ENCODE measurements at regions not wholly inside any gene's neighbourhood (a gene's known extent, or its start where the extent isn't known, plus 50 kb on each side); places are given as distances from the start of the nearest gene placed in this dataset.
"Not testable (repeated sequence)": the region's sequence is repeated elsewhere in the genome, so short reads cannot be mapped to it uniquely, and the experiment has no call there.

DNA sequence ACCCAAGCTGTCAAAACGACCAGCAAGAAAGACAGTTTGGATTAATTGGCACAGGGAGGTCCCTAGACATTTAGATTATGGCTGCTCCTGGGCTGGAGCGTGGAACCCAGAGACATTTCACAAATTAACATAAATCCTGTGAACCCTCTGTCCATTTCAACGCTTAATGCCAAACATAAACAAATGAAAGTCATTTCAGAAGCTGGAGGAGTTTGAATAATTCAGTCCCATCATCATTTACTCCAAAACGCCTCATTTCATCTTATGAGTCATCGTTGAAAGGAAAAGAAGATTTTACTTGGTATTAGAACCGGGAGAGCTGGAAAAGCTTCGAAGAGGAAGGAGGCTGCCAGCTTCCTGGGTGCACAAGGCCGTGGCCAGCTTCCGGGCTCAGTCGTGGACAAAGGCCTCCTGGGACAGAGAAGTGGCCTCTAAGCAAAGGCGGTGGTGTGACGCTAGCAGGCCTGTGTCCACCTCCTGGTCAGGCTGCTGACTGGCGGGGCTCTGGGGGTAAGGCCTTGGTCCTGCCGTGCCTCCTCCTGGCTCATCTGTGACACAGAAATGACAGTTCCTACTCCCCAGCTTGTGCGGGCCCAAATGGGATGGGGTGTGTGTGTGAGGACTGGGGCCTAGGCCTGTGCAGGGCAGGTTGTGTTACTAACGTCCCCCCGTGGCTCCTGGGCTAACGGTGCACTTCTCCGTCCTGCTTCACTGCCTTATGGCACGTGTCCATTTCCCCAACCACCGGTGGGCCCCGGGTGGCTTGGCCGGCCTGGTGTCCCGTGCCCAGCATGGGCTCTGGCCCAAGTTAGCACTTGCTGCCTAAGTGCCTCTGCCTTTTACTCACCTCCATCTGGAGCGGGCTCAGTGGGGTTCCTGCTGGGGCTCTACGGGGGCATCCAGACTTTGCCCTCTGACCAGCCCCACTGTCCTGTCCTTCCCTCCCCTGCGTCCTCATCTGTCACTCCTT is 71.6 kb downstream of the RRM2 start:
- no peak overlapping the region for H3K4me3 Mint-ChIP-seq
- ChIA-PET CTCF (interaction anchor here (0.8 kb wide), 1 partner anchor 215 kb away, joined by 3 read pairs; no protein-coding TSS in a partner anchor), POLR2A (interaction anchor here (1.2 kb wide), 1 partner anchor 460 kb away, joined by 3 read pairs; no protein-coding TSS in a partner anchor)
- peaks cover 4% of the 10 kb centered on the region for H3K9me3 Mint-ChIP-seq
- H3K4me1 Mint-ChIP-seq = peaks cover 6% of the 10 kb centered on the region
- H3K27ac Mint-ChIP-seq = no peak overlapping the region
- peaks cover 30% of the 10 kb centered on the region for H3K36me3 Mint-ChIP-seq (ENCODE audit: low read depth)
- DNase-seq = no peak
- no peaks in the 10 kb centered on the region for H3K27me3 Mint-ChIP-seq

DNA sequence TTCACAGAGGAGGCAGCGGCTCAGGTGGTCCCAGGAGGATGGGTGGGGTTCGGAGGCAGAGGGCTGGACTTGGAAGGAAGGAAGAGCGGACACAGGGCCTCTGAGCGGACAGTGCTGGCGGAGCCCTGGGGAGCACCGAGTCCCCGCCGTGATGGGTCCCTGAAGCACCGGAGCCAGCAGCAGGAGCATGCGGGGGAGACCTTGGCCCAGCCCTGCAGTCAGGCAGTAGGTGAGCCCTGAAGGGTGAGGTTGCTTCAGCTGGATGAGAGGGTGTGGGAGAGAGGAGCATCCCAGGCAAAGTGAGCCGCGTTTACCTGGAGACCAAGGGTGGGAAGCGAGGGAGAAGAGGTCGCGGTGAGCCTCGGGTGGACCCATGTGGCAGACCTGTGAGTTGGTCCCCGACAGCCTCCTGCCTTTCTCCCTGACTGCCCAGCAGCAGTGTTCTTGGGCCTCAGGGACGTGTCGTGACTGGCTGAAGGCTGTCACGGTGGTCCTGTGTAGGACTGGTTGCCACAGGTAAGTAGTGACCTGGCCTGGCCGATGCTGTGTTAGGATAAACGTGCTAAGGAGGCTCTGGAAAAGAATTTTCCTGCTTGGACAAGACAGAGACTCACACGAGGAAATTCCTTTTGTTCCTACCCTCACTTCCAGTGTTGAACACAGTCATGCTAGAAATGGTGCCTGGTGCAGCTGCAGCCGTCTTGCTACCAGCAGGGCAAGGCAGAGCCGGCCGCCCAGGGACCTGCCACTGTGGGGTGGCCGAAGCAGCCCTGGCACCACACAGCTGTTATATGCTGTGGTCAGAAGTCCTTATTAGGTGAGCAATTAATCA is 73.0 kb downstream of the RRM2 start:
- H3K9me3 Mint-ChIP-seq = no peaks in the 10 kb centered on the region
- ChIA-PET CTCF (no interaction called here), POLR2A (no interaction called here)
- peaks cover 3% of the 10 kb centered on the region for H3K4me1 Mint-ChIP-seq
- no peaks in the 10 kb centered on the region for H3K27me3 Mint-ChIP-seq
- DNase-seq = no peak
- H3K27ac Mint-ChIP-seq = no peak overlapping the region
- H3K4me3 Mint-ChIP-seq = no peak overlapping the region
- H3K36me3 Mint-ChIP-seq (ENCODE audit: low read depth) = peaks cover 16% of the 10 kb centered on the region

DNA sequence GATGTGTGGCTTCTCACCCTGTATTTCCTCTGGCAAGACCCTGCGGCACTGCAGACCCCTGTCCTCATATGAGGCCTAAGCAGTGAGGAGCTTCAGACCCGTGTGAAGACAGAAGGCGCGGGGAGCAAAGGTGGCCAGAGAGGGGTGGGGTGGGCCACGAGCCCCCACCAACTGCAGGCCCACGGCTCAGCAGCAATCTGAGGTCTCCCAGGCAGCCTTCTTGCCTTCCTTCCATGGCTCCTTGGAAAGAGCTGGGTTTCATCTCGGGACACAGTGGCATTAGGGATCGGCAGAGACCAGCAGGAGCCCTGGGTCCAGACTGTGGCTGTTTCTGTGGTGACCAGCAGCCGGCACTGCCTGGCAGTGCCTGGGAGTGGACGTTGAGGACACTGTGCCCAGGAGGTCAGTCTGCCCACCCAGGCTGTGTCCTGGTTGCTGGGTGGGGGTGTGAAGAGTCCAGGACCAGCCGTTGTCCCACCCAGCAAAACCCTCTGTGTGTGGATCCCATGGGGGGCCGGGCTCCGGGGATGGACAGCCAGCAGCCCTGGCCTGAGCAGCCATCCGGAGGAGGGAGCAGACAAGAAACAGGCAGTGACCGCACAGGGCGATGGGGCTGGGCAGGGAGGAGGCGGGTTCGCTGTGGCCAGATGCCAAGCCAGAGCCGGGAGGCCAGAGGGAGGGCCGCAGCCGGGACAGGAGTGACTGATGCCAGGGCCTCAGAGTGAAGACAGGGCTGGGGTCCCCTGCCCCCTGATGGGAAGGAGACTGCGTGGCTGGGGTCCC is 73.8 kb downstream of the RRM2 start:
- POLR2A ChIA-PET = no interaction called here
- Mint-ChIP-seq H3K27ac (no peak overlapping the region), H3K36me3 (ENCODE audit: low read depth) (peaks cover 15% of the 10 kb centered on the region), H3K4me3 (no peak overlapping the region), H3K9me3 (no peaks in the 10 kb centered on the region), H3K4me1 (peaks cover under 1% of the 10 kb centered on the region), H3K27me3 (no peaks in the 10 kb centered on the region)
- CTCF ChIA-PET = no interaction called here
- DNase-seq = no peak

DNA sequence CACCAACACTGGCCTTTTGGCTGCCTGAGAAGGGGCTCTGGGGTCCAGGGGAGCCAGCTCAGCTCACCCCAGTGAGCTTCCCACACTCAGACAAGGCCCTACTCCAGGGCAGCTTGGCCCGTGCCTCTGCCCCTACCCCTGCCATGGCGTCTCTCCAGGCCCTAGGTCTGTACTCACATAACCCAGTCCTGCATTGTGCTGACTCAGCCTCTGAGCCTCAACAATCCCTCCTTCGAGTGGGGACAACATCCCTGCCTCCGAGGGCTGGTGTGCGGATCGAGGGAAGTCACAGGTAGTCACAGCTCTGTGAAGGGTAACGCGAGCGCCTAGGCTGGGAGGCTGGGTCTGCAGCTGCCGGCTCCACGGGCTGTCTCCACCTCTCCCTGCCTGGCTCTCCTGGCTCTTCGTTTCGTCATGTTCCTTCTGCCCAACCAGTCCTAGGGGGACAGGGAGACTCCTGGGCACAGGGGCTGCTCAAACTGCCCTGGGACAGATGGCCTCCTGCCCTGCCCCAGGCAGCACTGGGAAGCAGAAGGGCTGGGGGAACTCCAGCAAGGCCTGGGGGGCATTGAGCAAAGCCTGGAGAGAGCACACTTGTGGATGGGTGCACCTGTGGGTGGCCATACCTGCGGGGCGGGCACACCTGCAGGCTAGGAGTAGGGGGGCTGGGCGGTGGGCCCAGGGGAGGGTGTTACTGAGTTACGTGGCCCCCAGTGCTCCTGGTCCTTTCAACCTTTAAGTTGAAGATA is 74.6 kb downstream of the RRM2 start:
- CTCF ChIA-PET = no interaction called here
- peaks cover 17% of the 10 kb centered on the region for H3K36me3 Mint-ChIP-seq (ENCODE audit: low read depth)
- H3K27ac Mint-ChIP-seq = no peak overlapping the region
- no peak overlapping the region for H3K4me3 Mint-ChIP-seq
- no peaks in the 10 kb centered on the region for H3K4me1 Mint-ChIP-seq
- no peaks in the 10 kb centered on the region for H3K27me3 Mint-ChIP-seq
- no peak for DNase-seq
- POLR2A ChIA-PET = no interaction called here
- H3K9me3 Mint-ChIP-seq = no peaks in the 10 kb centered on the region

- Mint-ChIP-seq H3K4me3 (no peak overlapping the region), H3K36me3 (ENCODE audit: low read depth) (peaks cover 21% of the 10 kb centered on the region), H3K27ac (no peak overlapping the region), H3K4me1 (no peaks in the 10 kb centered on the region), H3K9me3 (no peaks in the 10 kb centered on the region), H3K27me3 (no peaks in the 10 kb centered on the region)
- CTCF ChIA-PET = no interaction called here
- POLR2A ChIA-PET = interaction anchor here (0.6 kb wide), 1 partner anchor 36 kb away, joined by 3 read pairs; no protein-coding TSS in a partner anchor
- DNase-seq = no peak
Observed at GRCh38 chr2:10197697-10198076, 75.1 kb downstream of the RRM2 start.

- CTCF ChIA-PET, H3K27ac Mint-ChIP-seq, H3K4me3 Mint-ChIP-seq, H3K27me3 Mint-ChIP-seq, DNase-seq, H3K9me3 Mint-ChIP-seq, H3K4me1 Mint-ChIP-seq: not testable (repeated sequence)
- peaks cover 21% of the 10 kb centered on the region for H3K36me3 Mint-ChIP-seq (ENCODE audit: low read depth)
- POLR2A ChIA-PET = interaction anchor here (0.6 kb wide), 1 partner anchor 36 kb away, joined by 3 read pairs; no protein-coding TSS in a partner anchor
Observed at GRCh38 chr2:10198482-10198881, 75.9 kb downstream of the RRM2 start.

GRCh38 chr2:10201201-10201600 is 78.7 kb downstream of the RRM2 start:
- peaks cover 22% of the 10 kb centered on the region for H3K36me3 Mint-ChIP-seq (ENCODE audit: low read depth)
- no peaks in the 10 kb centered on the region for H3K9me3 Mint-ChIP-seq
- DNase-seq = no peak
- ChIA-PET CTCF (interaction anchor here (1.8 kb wide), 1 partner anchor 234 kb away, joined by 4 read pairs; no protein-coding TSS in a partner anchor), POLR2A (no interaction called here)
- H3K4me3 Mint-ChIP-seq = no peak overlapping the region
- H3K27ac Mint-ChIP-seq = no peak overlapping the region
- no peaks in the 10 kb centered on the region for H3K27me3 Mint-ChIP-seq
- H3K4me1 Mint-ChIP-seq = no peaks in the 10 kb centered on the region

DNA sequence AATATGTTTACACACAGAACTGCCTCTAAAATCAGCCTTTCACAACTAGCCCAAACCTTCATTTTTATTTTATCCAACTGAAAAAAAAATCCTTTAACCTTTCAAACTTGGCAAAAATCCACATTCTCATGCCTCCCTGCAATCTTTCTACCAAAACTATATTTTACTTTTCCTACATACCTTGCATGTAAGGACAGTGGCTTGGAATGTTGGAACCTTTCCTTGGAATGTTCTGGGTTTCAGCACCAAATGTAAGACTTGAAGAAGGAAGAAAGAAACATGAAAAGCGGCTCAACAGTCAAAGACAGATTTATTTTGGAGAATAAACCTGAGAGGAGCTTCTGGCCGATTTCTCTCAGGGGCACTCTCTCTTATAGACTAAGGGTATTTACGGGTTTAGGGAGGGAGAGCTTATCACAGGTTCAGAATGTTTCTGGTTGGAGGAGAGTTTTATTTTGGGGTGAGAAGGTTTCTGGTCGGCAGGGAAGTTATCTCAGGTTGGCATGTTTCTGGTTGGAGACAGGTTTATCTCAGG is 79.7 kb downstream of the RRM2 start:
- POLR2A ChIA-PET = no interaction called here
- H3K9me3 Mint-ChIP-seq = no peaks in the 10 kb centered on the region
- H3K4me3 Mint-ChIP-seq = no peak overlapping the region
- DNase-seq = no peak
- H3K4me1 Mint-ChIP-seq = no peaks in the 10 kb centered on the region
- H3K27me3 Mint-ChIP-seq = no peaks in the 10 kb centered on the region
- CTCF ChIA-PET = interaction anchor here (1.8 kb wide), 1 partner anchor 233 kb away, joined by 4 read pairs; no protein-coding TSS in a partner anchor
- H3K27ac Mint-ChIP-seq = no peak overlapping the region
- peaks cover 26% of the 10 kb centered on the region for H3K36me3 Mint-ChIP-seq (ENCODE audit: low read depth)

DNA sequence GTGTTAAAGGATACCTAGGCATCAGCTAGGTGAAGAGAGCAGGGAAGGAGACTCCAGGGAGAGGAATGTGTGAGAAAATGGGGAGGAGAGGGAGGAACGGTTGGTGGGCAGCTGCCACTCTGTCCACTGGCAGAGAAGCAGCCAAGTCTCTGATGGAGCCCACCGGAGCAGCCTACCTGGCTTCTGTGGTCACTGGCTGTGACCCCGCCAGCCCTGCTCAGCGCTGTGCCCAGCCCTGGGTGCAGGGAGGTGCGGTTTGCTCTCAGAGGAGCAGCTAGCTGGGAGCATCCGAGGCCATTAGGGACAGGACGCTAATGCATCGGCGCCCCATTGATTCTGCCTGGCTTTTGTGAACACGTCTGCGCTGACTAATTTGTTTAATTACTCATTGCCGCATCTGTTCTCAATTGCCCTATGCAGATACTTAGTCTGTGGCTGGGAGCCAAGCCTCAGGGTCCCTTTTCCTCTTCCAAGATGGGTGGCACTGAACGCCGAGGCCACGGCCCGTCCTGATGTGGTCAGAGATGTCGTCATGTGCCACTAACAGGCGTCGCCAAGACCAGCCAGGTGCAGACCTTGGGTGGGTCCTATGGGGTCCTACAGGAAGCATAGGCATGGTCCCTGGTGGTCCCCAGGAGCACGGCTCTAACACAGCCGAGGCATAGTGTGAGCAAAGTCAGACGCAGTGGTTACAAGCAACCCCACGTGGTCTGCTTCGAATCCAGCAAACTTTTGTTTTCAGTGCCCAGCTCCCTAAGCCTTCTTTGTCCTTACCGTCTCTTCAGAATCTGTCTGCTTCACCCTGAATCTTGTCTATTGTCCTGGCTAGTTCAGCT is 82.0 kb downstream of the RRM2 start:
- DNase-seq = no peak
- Mint-ChIP-seq H3K27me3 (no peaks in the 10 kb centered on the region), H3K4me1 (no peaks in the 10 kb centered on the region), H3K4me3 (no peak overlapping the region), H3K9me3 (no peaks in the 10 kb centered on the region), H3K36me3 (ENCODE audit: low read depth) (peaks cover 27% of the 10 kb centered on the region), H3K27ac (no peak overlapping the region)
- ChIA-PET CTCF (no interaction called here), POLR2A (no interaction called here)

- ChIA-PET POLR2A (no interaction called here), CTCF (no interaction called here)
- Mint-ChIP-seq H3K36me3 (ENCODE audit: low read depth) (peaks cover 27% of the 10 kb centered on the region), H3K4me1 (no peaks in the 10 kb centered on the region), H3K27me3 (no peaks in the 10 kb centered on the region), H3K9me3 (no peaks in the 10 kb centered on the region), H3K27ac (no peak overlapping the region), H3K4me3 (no peak overlapping the region)
- no peak for DNase-seq
Observed at GRCh38 chr2:10205162-10205475, 82.6 kb downstream of the RRM2 start.

GRCh38 chr2:10208736-10209135 is 86.2 kb downstream of the RRM2 start:
- POLR2A ChIA-PET = interaction anchor here (0.8 kb wide), 1 partner anchor 80 kb away, joined by 3 read pairs; no protein-coding TSS in a partner anchor
- H3K9me3 Mint-ChIP-seq = no peaks in the 10 kb centered on the region
- no peak for DNase-seq
- H3K27ac Mint-ChIP-seq = no peak overlapping the region
- CTCF ChIA-PET = interaction anchor here (1.7 kb wide), 1 partner anchor 200 kb away, joined by 5 read pairs; no protein-coding TSS in a partner anchor
- H3K4me3 Mint-ChIP-seq = no peak overlapping the region
- no peaks in the 10 kb centered on the region for H3K4me1 Mint-ChIP-seq
- peaks cover 27% of the 10 kb centered on the region for H3K36me3 Mint-ChIP-seq (ENCODE audit: low read depth)
- H3K27me3 Mint-ChIP-seq = no peaks in the 10 kb centered on the region

Measured in activated CD4-positive, alpha-beta memory T cell treated with anti-CD3 and anti-CD28 coated beads, Interleukin-2, amount 10 ng/mL, durations not matched to agents 7 days and 5 days (primary cell).